ENCODE measurements at regions not wholly inside any gene's neighbourhood (a gene's known extent, or its start where the extent isn't known, plus 50 kb on each side); places are given as distances from the start of the nearest gene placed in this dataset.
A peak's percentile ranks its signal among the peaks of the same experiment; 100 is the strongest.

- TF ChIP-seq CBX5 (CRISPR knock-in tag; IDR thresholded peaks at IDR 0.05; ENCODE audit: borderline replicate concordance) (no peak), ZNF674 (CRISPR knock-in tag; IDR thresholded peaks at IDR 0.05; ENCODE audit: low read depth) (no peak), ATF1 (CRISPR knock-in tag; IDR thresholded peaks at IDR 0.05) (no peak; the same call in 1 of the 2 replicates), KDM5B (CRISPR knock-in tag; IDR thresholded peaks at IDR 0.05; ENCODE audit: borderline replicate concordance) (no peak), ZNF839 (CRISPR knock-in tag; IDR thresholded peaks at IDR 0.05; ENCODE audit: borderline replicate concordance) (no peak), ONECUT2 (CRISPR knock-in tag; IDR thresholded peaks at IDR 0.05) (no peak), MTF2 (CRISPR knock-in tag; IDR thresholded peaks at IDR 0.05; ENCODE audit: borderline replicate concordance) (no peak), CHCHD3 (CRISPR knock-in tag; IDR thresholded peaks at IDR 0.05) (no peak), ZNF143 (CRISPR knock-in tag; IDR thresholded peaks at IDR 0.05) (no peak), ZNF558 (CRISPR knock-in tag; IDR thresholded peaks at IDR 0.05; ENCODE audit: borderline replicate concordance) (no peak), ATF7-NPFF (CRISPR knock-in tag; IDR thresholded peaks at IDR 0.05; ENCODE audit: low read depth) (no peak), NFKB2 (CRISPR knock-in tag; IDR thresholded peaks at IDR 0.05; ENCODE audit: borderline replicate concordance) (no peak), NR2C2 (CRISPR knock-in tag; IDR thresholded peaks at IDR 0.05; ENCODE audit: borderline replicate concordance) (peak; percentile 64; the same call in 1 of the 2 replicates), ELF1 (CRISPR knock-in tag; IDR thresholded peaks at IDR 0.05) (no peak), ETV5 (CRISPR knock-in tag; IDR thresholded peaks at IDR 0.05; ENCODE audit: borderline replicate concordance) (peak; percentile 75), GMEB1 (CRISPR knock-in tag; IDR thresholded peaks at IDR 0.05; ENCODE audit: borderline replicate concordance) (no peak), ELF3 (CRISPR knock-in tag; IDR thresholded peaks at IDR 0.05) (no peak), ZNF136 (CRISPR knock-in tag; IDR thresholded peaks at IDR 0.05; ENCODE audit: low read depth) (no peak), TCF12 (IDR thresholded peaks at IDR 0.05) (no peak), TCF12 (CRISPR knock-in tag; IDR thresholded peaks at IDR 0.05) (no peak), STAT5B (CRISPR knock-in tag; IDR thresholded peaks at IDR 0.05) (no peak), SIX1 (CRISPR knock-in tag; IDR thresholded peaks at IDR 0.05; ENCODE audit: borderline replicate concordance) (no peak), HNF1B (CRISPR knock-in tag; IDR thresholded peaks at IDR 0.05) (no peak), ZNF607 (CRISPR knock-in tag; IDR thresholded peaks at IDR 0.05; ENCODE audit: borderline replicate concordance) (no peak)
Measured at GRCh38 chr1:43008115-43009060, 49.7 kb upstream of the SLC2A1 start (continued).

Measured in HepG2 (cell line).